Activated naive CD4-positive, alpha-beta T cell treated with anti-CD3 and anti-CD28 coated beads, Interleukin-2, amount 50 U/mL, for 16 hours (primary cell): ENCODE measurements at regions not wholly inside any gene's neighbourhood (a gene's known extent, or its start where the extent isn't known, plus 50 kb on each side); places are given as distances from the start of the nearest gene placed in this dataset.
"Not testable (repeated sequence)": the region's sequence is repeated elsewhere in the genome, so short reads cannot be mapped to it uniquely, and the experiment has no call there.

Experiments
- DNase-seq: peaks from one replicate; pipeline ENCODE4 v3.0.0-alpha.2; 2020

DNA sequence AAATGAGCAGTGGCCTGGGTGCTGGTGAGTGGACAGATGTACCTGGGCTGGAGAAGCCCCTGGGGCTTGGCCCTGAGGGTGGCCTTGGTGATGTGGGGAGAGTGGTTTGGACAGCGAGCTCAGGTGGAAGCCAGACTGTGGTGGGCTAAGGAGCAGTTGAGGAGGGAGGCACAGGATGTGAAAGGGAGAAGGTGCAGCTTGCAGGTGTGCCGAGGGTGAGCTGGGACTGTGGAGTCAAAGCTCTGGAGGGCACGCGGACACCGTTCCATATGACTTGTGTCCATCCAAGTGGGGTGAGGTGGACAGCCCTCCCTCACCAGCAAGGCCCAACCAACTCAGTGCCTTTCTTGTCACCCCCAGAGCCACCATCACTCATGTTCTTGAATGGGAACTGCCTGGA is 170.8 kb upstream of the ZNF267 start:
- no peak for DNase-seq

DNA sequence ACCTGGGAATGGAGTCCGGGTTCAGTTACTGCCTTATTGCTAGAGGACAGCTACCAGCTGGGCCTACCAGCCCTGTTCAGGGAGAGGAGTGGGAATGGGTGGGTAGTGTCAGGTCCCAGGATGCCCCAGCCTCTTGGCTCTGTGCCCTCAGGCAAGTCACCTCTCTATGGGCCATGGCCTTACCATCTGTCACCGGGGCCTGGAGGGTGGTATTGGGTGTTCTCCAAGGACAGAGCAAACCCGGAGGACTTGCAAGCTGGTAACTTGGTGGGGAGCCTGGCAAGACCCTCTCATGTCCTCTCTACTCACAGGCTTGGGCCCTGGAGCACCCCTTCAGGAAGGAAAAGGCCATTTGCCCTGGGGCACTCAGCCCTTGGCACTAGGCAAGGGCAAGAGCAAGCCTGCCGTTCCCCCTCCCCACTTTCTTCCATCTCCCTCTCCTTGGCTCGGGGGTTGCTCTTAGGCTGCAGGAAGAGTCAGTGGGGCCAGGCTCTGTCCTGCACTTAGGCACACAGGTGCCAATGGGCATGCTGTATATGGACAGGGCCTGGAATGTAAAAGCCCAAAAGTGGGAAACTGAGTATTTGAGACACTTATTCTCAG is 170.0 kb upstream of the ZNF267 start:
- no peak for DNase-seq

DNA sequence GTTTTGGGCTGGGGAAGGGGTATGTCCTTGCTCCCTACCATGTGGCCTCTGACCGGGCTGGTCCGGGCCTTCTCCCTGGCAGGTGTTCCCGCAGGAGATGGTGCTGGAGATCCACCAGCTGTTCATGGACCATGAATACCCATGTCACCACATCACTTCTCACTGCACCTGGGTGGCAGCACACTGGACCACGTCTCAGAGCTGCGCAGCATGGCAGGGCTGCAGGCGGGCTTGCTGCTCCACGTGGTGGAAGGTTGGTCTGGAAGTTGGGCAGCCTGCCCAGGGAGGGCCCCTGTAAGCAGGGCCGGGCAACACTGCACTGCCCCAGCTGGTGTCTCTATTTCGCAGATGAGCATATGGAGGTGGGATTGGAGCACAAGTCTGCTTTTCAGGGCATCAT is 169.5 kb upstream of the ZNF267 start:
- no peak for DNase-seq

DNA sequence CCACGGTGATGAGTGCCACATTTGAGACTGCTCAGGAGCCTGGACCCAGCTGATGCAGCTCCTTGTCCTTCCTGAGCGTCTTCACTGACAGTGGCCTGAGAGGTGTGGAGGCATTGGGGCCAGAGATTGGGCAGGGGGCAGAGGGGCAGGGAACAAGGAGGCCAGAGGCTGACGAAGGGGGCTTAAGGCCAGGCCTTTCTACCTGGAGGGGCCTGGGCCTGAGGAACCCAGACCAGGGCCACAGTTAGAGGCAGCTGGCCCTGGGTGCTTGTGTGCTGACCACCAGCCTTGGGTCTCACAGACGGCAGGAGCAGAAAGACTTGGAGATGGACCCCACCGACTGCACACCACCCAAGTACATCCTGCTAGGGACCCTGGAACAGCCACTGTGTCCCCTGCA is 168.2 kb upstream of the ZNF267 start:
- no peak for DNase-seq

DNA sequence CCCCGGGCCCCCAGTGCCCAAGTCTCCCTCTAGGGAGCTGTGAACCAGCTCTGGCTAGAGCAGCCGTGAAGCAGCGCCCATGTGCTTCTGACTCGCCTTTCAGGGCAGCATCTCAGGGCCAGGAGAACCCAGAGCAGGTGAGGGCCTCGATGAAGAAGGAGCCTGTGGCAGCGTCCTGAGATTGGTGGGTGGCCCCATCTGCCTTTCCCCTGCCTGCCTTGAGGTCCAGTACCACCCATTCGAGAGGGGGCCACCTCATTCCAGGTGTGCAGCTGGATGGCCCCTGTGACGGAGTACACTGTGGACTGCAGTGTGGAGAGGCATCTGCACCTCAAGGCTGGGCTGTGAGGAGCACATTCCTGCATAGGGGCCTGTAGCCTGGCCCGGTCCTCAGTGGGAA is 167.3 kb upstream of the ZNF267 start:
- no peak for DNase-seq

DNA sequence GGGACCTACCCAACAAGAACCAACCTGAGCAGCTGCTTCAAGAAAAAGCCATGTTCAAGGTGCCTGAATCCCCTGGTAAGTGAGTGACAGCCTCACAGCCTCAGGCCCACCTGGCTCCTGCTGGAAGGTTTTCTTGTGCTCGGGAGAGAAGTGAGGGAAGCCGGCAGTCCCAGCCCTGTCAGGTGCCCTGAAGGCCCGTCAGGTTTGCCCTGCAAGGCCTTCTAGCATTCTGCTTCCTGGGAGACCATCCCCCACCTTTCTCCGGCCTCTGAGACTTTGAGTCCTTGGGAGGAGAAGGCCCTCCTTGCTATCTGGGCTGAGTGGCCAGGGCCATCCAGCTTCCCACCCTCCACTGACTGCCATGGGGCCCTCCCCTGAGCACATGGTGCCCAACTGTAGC is 166.7 kb upstream of the ZNF267 start:
- DNase-seq: no peak

DNA sequence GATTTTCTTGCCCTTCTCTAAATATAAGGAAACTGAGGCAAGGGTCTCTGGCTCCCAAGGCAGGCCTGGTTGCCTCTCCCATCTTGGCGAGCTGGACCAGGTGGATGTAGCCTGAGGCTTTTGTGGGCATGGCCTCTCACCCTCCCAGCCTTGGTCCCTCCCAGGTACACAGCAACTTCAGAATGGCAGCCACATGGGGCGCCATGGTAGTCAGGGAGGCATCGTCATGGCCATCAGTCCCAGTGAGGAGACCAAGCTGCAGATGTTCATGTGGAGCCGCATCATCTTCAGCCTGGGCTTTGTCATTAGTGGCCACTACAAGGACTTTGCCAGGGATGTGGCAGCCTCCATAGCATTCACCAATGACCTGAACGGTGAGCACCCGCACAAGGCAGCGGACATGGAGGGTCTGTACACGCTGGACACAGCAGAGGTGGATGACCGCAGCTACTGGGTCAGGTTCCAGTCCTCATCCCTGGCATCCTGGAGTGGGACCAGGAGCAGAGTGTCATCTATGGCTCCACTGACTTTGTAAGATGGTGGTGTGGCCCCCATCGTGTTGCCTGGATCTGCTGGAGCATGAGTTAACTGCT is 165.8 kb upstream of the ZNF267 start:
- no peak for DNase-seq

DNA sequence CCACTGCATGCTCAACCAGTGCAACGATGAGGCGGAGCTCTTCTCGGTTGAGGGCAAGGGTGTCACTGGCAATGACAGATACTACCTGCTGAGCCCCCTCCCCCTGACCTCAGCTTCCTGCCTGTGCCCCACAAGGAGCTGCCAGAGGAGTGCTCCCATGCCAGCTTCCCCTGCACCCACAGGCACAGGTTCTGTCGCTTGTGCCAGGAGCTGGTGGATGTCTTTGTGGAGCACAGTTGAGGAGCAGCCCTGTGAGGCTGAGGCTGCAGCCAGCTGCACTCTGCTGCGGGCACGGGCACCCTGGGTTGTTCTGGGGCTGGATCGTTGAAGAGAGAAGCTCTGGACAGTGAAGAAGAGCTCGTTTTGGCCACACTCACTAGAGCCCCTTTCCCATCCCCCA is 165.3 kb upstream of the ZNF267 start:
- DNase-seq: no peak

DNA sequence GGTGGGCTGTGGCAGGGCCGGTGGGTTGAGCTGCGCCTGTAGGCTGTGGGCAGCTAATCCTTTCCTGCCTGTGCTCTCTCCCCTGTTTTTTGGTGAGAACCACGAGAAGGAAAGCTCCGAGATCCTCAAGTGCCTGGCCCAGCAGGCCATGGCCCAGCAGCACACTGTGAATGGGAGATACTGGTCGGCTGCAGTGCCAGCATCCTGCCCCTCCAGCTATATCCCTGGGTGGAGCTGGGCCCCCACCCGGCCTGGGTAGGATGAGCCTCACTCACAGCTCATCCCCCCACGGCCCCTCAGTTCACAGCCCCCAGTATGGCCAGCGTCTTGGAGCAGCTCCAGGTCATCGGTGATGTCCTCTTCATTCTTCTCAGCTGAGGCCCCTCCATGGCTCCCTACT is 164.4 kb upstream of the ZNF267 start:
- no peak for DNase-seq

DNA sequence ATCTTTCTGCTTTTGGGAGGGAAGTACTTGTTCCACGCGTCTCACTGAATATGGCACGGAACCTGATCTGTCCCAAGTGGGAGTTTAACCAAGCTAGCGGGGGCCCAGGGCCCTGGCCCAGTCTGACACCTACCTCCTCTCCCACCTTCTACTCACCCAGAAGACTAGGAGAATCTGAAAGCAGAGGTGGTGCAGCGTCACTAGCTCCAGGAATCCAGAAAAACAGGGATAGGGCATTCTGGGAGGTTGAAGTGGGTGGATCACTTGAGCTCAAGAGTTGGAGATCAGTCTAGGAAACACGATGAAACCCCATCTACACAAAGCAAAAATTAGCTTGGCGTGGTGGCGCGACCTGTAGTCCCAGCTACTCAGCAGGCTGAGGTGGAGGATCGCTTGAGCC is 163.5 kb upstream of the ZNF267 start:
- no peak for DNase-seq

DNA sequence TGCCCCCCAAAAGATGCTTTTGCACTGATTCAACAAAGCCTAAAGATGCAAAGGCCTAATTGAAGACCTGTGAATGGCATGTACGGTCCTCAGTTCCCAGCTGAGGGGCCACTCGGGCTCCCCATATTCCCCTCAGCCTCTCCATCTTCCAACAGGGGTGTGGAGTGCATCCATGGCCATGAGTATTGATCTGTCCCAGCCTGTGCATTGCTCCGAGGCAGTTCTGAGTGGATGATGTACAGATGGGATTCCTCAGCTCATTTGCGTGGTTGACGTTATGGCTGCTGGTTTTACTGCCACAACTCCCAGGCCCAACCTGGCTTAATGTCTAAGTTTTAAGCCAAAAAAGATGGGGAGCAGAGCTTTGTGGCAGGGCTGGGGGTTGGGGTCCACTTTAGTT is 162.7 kb upstream of the ZNF267 start:
- DNase-seq: no peak

DNA sequence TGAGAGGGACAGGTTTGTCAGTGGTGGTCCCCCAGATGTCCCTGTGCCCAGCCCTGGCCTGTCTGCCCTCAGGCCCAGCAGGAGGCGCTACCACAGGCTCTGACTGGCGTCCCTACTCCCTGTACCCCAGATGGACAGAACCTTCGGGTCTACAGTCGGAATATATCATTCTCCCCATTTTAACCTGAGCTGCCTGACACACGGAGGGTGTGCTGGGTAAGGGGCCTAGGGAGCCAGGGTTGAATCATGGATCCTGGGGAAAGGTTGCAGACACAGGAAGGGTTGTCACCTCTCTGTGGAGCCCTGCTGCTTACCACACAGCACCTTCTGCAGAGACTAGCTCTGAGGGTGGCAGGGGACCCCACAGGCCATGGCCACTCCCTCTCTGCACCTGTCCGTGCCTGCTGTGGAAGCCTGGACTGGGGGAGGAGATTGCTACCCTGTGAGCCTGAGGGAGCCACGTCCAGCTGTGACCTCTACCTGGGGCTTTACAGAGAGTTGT is 162.2 kb upstream of the ZNF267 start:
- no peak for DNase-seq

DNA sequence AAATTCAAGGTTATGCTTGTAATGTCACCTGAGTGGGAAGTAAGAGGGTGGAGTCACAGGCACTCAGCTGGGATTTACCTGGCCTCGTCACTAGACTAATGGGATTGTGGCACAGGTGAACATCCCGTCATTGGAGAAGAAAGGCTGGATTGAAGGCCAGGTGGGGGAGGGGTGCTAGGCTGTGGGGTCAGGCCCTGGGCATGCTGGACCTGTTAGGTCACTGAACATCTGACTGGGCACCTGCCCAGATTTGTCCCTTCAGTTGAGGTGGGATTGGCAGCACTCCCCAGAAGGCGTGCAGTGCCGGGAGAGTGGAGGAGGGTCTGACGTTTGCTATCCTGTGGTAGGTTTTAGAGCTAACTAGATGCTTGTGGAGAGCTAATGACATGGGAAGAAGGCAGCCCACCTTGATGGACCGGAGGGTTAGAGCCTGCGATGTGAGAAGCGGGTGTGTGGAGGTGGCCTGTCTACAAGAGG is 161.5 kb upstream of the ZNF267 start:
- DNase-seq: no peak

DNA sequence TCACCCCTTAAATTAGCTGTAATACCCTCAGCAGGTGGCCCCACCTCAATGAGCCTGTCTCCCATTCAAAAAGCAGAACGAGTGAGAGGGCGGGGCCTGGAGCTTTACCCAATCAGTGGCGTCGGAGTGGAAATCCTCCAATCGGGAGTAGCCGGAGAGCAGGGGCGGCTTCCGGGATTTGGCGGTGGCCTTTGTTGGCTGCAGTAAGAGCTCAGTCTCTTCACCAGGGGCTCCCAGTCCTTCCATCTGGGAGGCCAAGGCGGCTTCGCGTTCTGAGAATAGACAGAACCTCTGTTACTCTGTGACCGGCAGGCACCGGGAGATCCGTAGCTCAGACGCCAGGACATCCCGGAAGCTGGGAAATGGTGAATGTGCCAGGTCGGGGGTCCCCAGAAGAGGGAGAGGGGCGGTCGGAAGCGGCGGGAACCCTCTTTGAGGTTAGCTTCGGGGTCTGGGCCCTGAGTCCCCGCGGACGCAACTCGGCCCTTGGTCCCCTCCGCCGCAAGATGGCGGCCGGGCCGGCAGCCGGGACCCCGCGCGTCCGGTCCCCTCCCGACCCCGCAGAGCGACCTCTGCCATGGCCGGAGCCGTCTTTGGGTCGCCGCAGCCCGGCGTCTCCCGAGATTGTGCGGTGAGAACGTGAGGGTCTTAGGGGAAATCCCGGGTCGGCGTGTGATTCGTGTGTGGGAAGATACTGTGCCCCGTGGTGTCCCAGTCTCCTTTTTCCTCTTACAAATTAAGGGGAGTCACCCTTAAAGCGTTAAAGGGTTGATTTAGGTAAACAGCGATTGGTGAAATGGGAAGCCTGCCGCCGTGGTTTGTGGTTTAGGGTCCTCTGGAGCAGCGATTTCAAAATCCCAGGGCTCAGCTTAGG is 160.3 kb upstream of the ZNF267 start:
- DNase-seq: peak; percentile 94

DNA sequence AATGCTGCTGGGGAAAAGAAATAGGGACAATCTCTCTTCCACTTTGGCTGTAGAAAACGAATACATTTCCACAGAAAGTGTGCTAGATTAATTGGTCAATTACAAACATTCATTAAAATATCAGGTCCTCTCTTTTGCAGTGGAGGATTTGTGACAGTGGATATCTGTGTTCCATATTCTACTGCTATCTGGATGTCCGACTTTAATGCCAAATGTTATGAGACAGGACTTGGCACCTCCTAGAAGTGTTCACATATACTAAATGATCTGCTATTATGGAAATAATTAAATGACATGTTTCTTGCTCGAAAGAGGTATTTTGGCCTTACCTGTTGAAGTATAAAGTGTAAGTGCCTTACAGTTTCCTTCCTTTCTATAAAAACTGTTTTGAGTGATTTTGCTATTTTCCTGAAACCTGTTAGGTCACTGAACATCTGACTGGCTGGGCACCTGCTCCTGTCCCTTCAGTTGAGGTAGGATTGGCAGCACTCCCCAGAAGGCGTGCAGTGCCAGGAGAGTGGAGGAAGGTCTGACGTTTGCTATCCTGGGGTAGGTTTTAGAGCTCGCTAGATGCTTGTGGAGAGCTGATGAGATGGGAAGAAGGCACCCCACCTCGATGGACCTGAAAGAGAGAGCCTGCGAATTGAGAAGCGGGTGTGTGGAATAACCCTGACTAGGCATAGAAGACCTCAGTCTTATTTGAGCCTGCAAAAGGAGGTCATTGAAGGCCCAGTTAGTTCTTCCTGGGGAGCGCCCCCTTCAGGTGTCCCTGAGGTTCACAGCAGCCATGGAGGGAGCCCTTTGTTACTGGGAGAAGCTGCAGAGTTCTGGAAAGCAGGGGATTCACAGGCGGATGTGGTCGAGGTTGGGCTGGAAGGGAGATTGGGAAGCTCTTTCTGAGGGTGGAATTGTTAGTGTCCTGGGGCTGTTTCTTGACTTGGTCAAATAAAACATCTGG is 159.4 kb upstream of the ZNF267 start:
- no peak for DNase-seq

DNA sequence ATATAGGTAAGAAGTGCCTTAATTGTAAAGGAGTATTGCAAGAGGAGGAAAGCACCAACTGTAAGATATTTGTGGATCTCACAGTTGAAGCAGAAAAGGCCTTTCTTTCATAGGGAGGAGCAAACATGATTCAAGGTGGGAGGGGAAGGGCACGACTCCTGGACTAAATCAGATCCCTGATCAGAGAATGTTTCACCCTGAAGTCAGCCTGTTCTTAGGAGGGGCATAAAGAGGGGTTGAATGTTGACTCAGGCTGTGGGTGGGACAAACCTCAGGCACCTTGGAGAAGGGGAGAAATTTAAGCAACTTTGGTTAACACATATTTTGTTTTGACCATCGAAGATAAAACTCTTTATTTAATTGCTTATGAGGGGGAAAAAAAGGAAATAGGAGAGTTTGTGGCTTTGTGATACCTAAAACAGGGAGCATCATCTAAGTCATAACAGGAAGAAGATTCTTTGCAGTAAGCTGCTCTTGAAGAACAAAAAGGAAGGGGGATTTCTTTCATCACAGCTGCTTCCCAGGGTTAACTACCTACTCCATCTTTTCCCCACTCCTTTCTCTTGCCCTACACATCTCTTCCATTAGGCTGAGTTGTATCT is 158.6 kb upstream of the ZNF267 start:
- DNase-seq: no peak

DNA sequence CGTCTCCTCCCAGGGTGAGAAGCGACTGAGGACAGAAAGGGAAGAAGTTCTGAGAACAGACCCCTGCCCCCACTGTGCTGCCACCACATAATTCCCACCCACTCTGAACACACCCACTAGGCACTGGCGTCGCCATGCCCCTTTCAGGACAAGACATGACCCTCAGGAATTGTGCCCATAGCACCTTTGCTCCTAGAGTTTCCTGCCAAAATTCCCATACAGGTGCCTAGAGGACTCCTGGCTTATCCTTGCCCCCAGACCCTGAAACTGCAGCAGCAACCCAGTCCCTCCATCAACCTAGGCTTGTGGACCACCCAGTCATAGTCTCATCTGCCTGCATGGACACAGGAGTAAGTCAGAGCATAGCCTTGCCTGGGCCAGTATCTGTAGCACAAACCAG is 157.7 kb upstream of the ZNF267 start:
- no peak for DNase-seq

DNA sequence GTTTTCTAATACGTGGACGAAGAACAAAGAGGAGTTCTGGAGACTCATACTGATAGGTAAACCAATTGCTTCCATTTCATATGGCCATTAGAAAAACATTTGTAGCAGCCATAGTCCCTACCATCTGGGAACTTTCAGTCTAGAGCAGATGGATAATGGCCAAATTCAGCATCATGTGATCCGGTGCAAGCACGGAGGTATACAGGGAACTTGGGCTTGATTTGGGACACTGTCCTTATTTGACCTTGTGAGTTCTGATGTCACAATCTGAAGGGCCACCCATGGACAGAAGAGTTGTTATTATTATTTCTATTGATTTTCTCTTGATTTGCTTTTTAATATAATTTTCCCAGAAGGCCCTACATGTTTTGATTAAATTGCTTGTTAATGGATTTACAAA is 154.6 kb upstream of the ZNF267 start:
- DNase-seq: no peak

DNA sequence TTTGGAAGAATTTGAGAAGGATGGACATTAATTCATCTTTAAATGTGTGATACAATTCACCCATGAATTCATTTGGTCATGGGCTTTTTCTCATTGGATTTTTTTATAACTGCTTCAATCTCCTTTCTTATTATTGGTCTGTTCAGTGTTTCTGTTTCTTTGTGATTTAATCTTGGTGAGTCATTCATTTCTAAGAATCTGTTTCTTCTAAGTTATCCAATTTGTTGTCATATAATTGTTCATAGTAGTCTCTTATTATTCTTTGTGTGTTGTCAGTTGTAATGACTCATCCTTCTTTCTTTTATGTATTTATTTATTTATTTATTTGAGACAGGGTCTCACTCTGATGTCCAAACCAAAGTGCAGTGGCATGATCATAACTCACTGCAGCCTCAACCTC is 146.1 kb upstream of the ZNF267 start:
- no peak for DNase-seq

DNA sequence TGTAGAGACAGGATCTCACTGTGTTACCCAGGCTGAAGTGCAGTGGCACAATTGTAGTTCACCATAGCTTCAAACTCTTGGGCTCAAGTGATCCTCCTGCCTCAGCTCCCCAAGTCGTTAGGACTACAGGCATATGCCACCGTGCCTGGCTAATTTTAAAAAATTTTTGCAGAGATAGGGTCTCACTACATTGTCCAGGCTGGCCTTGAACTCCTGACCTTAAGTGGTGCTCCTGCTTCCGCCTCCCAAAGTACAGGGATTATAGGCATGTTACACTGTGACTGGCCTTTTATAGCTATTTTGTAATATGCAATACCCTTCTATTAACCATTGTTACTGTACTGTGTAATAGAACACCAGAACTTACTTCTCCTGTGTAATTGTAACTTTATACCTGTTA is 139.3 kb upstream of the ZNF267 start:
- DNase-seq: no peak

DNA sequence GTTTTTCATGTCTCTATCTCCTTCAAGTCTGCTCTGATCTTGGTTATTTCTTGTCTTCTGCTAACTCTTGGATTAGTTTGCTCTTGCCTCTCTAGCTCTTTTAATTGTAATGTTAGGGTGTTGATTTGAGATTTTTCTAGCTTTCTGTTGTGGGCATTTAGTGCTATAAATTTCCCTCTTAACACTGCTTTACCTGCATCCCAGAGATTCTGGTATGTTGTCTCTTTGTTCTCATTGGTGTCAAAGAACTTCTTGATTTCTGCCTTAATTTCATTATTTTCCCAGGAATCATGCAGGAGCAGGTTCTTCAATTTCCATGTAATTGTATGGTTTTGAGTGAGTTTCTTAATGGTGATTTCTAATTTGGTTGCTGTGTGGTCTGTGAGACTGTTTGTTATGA is 128.5 kb upstream of the ZNF267 start:
- DNase-seq: not testable (repeated sequence)

DNA sequence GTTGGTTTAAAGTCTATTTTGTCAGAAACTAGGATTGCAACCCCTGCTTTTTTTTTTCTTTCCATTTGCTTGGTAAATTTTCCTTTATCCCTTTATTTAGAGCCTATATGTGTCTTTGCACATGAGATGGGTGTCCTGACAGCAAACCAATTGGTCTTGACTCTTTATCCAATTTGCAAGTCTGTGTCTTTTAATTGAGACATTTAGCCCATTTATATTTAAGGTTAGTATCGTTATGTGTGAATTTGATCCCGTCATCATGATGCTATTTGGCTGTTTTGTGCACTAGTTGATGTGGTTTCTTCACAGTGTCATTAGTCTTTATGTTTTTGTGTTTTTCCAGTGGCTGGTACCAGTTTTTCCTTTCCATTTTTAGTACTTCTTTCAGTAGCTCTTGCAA is 127.7 kb upstream of the ZNF267 start:
- no peak for DNase-seq
